ENCODE measurements at regions not wholly inside any gene's neighbourhood (a gene's known extent, or its start where the extent isn't known, plus 50 kb on each side); places are given as distances from the start of the nearest gene placed in this dataset.

GRCh38 chr1:106746448-106747085 lies 309.9 kb upstream of the PRMT6 start:
- H3K27ac ChIP-seq (ENCODE audit: low read depth in 1 of 2, low read length in 2 of 2) = no peak overlapping the region
- 21% methylated on average over 2 of the region's 2 CpGs for WGBS
- H3K4me1 ChIP-seq (ENCODE audit: control insufficient read depth in 4 of 4, insufficient read depth in 4 of 4, low read length in 3 of 4) = no peaks in the 10 kb centered on the region
- H3K9me3 ChIP-seq (ENCODE audit: control insufficient read depth in 4 of 4, low read length in 3 of 4) = no peaks in the 10 kb centered on the region
- H3K4me3 ChIP-seq (ENCODE audit: low read depth in 1 of 3, low read length in 3 of 3) = no peak overlapping the region
- TF ChIP-seq HNF4G (IDR thresholded peaks at IDR 0.05) = no peak
- no peak for TF ChIP-seq EGR1 (IDR thresholded peaks at IDR 0.05; ENCODE audit: low read depth in 2 of 2)
- TF ChIP-seq CTCF (IDR thresholded peaks at IDR 0.05; ENCODE audit: low read depth, low read length, missing input control) = no peak
- TF ChIP-seq JUND (IDR thresholded peaks at IDR 0.05) = no peak
- no peak for TF ChIP-seq GABPA (IDR thresholded peaks at IDR 0.05 in 1 of 2, conservative IDR thresholded peaks at IDR 0.05 in 1 of 2)
- TF ChIP-seq, protein P1, sequence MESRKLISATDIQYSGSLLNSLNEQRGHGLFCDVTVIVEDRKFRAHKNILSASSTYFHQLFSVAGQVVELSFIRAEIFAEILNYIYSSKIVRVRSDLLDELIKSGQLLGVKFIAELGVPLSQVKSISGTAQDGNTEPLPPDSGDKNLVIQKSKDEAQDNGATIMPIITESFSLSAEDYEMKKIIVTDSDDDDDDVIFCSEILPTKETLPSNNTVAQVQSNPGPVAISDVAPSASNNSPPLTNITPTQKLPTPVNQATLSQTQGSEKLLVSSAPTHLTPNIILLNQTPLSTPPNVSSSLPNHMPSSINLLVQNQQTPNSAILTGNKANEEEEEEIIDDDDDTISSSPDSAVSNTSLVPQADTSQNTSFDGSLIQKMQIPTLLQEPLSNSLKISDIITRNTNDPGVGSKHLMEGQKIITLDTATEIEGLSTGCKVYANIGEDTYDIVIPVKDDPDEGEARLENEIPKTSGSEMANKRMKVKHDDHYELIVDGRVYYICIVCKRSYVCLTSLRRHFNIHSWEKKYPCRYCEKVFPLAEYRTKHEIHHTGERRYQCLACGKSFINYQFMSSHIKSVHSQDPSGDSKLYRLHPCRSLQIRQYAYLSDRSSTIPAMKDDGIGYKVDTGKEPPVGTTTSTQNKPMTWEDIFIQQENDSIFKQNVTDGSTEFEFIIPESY (IDR thresholded peaks at IDR 0.05) = no peak
- TF ChIP-seq RAD21 (IDR thresholded peaks at IDR 0.05) = no peak
- no peak for TF ChIP-seq YY1 (IDR thresholded peaks at IDR 0.05)
- TF ChIP-seq FOXA1 (IDR thresholded peaks at IDR 0.05) = no peak
- TF ChIP-seq, protein P2, sequence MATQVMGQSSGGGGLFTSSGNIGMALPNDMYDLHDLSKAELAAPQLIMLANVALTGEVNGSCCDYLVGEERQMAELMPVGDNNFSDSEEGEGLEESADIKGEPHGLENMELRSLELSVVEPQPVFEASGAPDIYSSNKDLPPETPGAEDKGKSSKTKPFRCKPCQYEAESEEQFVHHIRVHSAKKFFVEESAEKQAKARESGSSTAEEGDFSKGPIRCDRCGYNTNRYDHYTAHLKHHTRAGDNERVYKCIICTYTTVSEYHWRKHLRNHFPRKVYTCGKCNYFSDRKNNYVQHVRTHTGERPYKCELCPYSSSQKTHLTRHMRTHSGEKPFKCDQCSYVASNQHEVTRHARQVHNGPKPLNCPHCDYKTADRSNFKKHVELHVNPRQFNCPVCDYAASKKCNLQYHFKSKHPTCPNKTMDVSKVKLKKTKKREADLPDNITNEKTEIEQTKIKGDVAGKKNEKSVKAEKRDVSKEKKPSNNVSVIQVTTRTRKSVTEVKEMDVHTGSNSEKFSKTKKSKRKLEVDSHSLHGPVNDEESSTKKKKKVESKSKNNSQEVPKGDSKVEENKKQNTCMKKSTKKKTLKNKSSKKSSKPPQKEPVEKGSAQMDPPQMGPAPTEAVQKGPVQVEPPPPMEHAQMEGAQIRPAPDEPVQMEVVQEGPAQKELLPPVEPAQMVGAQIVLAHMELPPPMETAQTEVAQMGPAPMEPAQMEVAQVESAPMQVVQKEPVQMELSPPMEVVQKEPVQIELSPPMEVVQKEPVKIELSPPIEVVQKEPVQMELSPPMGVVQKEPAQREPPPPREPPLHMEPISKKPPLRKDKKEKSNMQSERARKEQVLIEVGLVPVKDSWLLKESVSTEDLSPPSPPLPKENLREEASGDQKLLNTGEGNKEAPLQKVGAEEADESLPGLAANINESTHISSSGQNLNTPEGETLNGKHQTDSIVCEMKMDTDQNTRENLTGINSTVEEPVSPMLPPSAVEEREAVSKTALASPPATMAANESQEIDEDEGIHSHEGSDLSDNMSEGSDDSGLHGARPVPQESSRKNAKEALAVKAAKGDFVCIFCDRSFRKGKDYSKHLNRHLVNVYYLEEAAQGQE (IDR thresholded peaks at IDR 0.05) = no peak
- TF ChIP-seq FOXA2 (IDR thresholded peaks at IDR 0.05) = no peak
- no peak for TF ChIP-seq MAX (IDR thresholded peaks at IDR 0.05)
- TF ChIP-seq SP1 (IDR thresholded peaks at IDR 0.05) = no peak
- no peak for TF ChIP-seq HNF4A (conservative IDR thresholded peaks at IDR 0.05)
- TF ChIP-seq ATF3 (IDR thresholded peaks at IDR 0.05) = no peak
- TF ChIP-seq RXRA (IDR thresholded peaks at IDR 0.05) = no peak
- no peak for TF ChIP-seq TAF1 (conservative IDR thresholded peaks at IDR 0.05)
- no peak for TF ChIP-seq NR2F2 (IDR thresholded peaks at IDR 0.05)
- no peak for DNase-seq (ENCODE audit: low spot score)
- no peaks in the 10 kb centered on the region for H3K36me3 ChIP-seq (ENCODE audit: control insufficient read depth in 4 of 4, insufficient read depth in 3 of 4, low read depth in 1 of 4, low read length in 3 of 4)
- H3K27me3 ChIP-seq (ENCODE audit: control insufficient read depth in 4 of 4, insufficient read depth in 4 of 4, low read length in 3 of 4) = peaks cover 0 to 5% (median 1%) of the 10 kb centered on the region in 4 donors
- no peak overlapping the region for H3K9ac ChIP-seq (ENCODE audit: low read depth in 1 of 2, low read length in 2 of 2)

Data from liver (tissue), 8 donors.